ENCODE measurements at regions not wholly inside any gene's neighbourhood (a gene's known extent, or its start where the extent isn't known, plus 50 kb on each side); places are given as distances from the start of the nearest gene placed in this dataset.

DNA sequence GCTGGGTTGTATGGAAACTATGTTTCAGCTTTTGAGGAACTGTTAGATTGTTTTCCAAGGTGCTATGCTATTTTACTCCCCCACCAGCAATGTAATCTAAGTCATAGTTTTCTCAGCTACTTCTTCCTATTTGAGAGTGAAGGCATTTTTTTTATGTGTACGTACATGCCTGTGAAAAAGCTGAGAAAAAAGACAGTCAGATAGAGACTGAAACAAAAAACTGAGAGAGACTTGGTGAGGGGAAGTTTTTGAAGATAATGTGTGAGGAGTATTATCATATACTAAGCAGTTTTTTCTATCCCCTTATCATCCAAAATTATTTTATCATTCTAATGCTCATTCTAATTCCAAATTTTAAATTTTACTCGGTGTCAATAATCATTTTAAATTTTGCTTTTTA is 780.0 kb downstream of the BCKDHB start:
- TF ChIP-seq POLR2A (IDR thresholded peaks at IDR 0.05; ENCODE audit: low read depth, low read length), result no peak
- TF ChIP-seq TAF1 (IDR thresholded peaks at IDR 0.05; ENCODE audit: low read depth, low read length), result no peak
- no peak for TF ChIP-seq POLR2AphosphoS5 (IDR thresholded peaks at IDR 0.05; ENCODE audit: low read depth, low read length)
- TF ChIP-seq POU2F2 (IDR thresholded peaks at IDR 0.05; ENCODE audit: low read depth, low read length), result no peak
- TF ChIP-seq SPI1 (IDR thresholded peaks at IDR 0.05; ENCODE audit: low read depth, low read length), result no peak
- no peak for TF ChIP-seq PAX5 (IDR thresholded peaks at IDR 0.05; ENCODE audit: insufficient read depth, low read length, severe bottlenecking)

Data from GM12891 (cell line).